K562 (cell line): ENCODE measurements at regions not wholly inside any gene's neighbourhood (a gene's known extent, or its start where the extent isn't known, plus 50 kb on each side); places are given as distances from the start of the nearest gene placed in this dataset.

Source experiments
- ATAC-seq: fragments of 200-7000 bp; cut with Tn5 transposase; 3 replicates; pipeline ENCODE4 v1.9.1; 2020; ENCODE audit warnings: moderate library complexity
- BruUV-seq: library from RNA; stranded (reverse); fragments of 400-500 nt; replicated peaks from 2 replicates; lab custom pipeline; 2021; lab: Mats Ljungman, UMichigan
- CTCF ChIA-PET: fragments of 300-600 bp; formaldehyde crosslinking; extraction: SDS; loops from one replicate; lab custom pipeline; 2021; ENCODE audit warnings: low intra/inter-chr PET ratio; lab: Yijun Ruan, JAX
- POLR2A ChIA-PET: fragments of 300-600, 350-650 bp; sonication (Branson Sonifier 250); formaldehyde crosslinking; extraction: SDS; loops from one replicate; lab custom pipeline; 2021; ENCODE audit warnings: antibody characterized with exemption, inconsistent platforms; lab: Yijun Ruan, JAX
- DNase-seq, 4 experiments: peaks; one replicate each; pipeline versions ENCODE4 v3.0.0 to v3.0.0-alpha.2; 2011 to 2018; ENCODE audit warnings: low spot score in 3 of 4, mixed read lengths in 3 of 4; ENCODE audit errors: extremely low read depth in 1 of 4
- FAIRE-seq: peaks from 2 replicates; lab custom pipeline; 2011; peaks lifted over from hg19 to GRCh38; lab: Jason Lieb, UNC
- H2AFZ ChIP-seq: 2 replicates; pipeline ENCODE4 v1.6.0; 2011; ENCODE audit warnings: low read depth, low read length, control low read depth, inconsistent platforms
- H3K27ac ChIP-seq: fragments of 200-600 bp; 3 replicates; pipeline ENCODE4 v1.8.0; 2011; ENCODE audit warnings: low read depth, mild to moderate bottlenecking, control low read depth, inconsistent platforms, low read length, moderate library complexity, mixed read lengths; ENCODE audit errors: extremely low read depth
- H3K27me3 ChIP-seq, 2 experiments: fragments of 300-600 bp in 1 of 2; 2 replicates in 1 of 2; 3 replicates in 1 of 2; pipeline versions ENCODE4 v1.6.0 to v1.8.0; 2011; ENCODE audit warnings: inconsistent platforms in 2 of 2, low read length in 2 of 2, mild to moderate bottlenecking in 1 of 2, mixed read lengths in 1 of 2, moderate library complexity in 1 of 2; ENCODE audit not compliant: control insufficient read depth in 2 of 2, insufficient read depth in 2 of 2
- H3K36me3 ChIP-seq: fragments of 300-600 bp; 3 replicates; pipeline ENCODE4 v1.8.0; 2011; ENCODE audit warnings: mild to moderate bottlenecking, low read length, inconsistent platforms; ENCODE audit not compliant: control insufficient read depth, insufficient read depth
- H3K4me1 ChIP-seq, 2 experiments: fragments of 200-600 bp in 1 of 2; replicated peaks in 1 of 2; 2 replicates in 1 of 2; 3 replicates in 1 of 2; pipeline versions ENCODE4 v1.5.1 to v1.8.0; 2011; ENCODE audit warnings: inconsistent platforms in 2 of 2, low read length in 2 of 2, mild to moderate bottlenecking in 1 of 2, mixed read lengths in 1 of 2, moderate library complexity in 1 of 2; ENCODE audit not compliant: control insufficient read depth in 2 of 2, insufficient read depth in 2 of 2
- H3K4me2 ChIP-seq: 2 replicates; pipeline ENCODE4 v1.6.1; 2011; ENCODE audit warnings: low read length, control low read depth, inconsistent platforms, mixed read lengths; ENCODE audit not compliant: insufficient read depth
- H3K4me3 ChIP-seq: fragments of 200-600 bp; sonication (generic), shearing (Covaris generic); 2 replicates; pipeline ENCODE4 v1.5.1; 2016; ENCODE audit warnings: control low read depth, inconsistent platforms
- H3K79me2 ChIP-seq: fragments of 200-600 bp; 3 replicates; pipeline ENCODE4 v1.8.0; 2011; ENCODE audit warnings: low read length, inconsistent platforms; ENCODE audit not compliant: control insufficient read depth, insufficient read depth
- H3K9ac ChIP-seq, 2 experiments: 2 replicates each; pipeline versions ENCODE4 v1.6.0 to v1.6.1; 2011; ENCODE audit warnings: low read depth in 2 of 2, low read length in 2 of 2, control low read depth in 1 of 2, inconsistent platforms in 1 of 2, mild to moderate bottlenecking in 1 of 2, mixed read lengths in 1 of 2; ENCODE audit not compliant: insufficient read depth in 1 of 2
- H3K9me1 ChIP-seq: one replicate; pipeline ENCODE4 v1.6.0; 2011; ENCODE audit warnings: inconsistent platforms, mild to moderate bottlenecking, low read length, moderate library complexity; ENCODE audit not compliant: control insufficient read depth, insufficient read depth
- H3K9me3 ChIP-seq: replicated peaks from 2 replicates; pipeline ENCODE4 v1.5.1; 2011; ENCODE audit warnings: low read depth, low read length, inconsistent platforms; ENCODE audit not compliant: control insufficient read depth, insufficient read depth
- H4K20me1 ChIP-seq: replicated peaks from 2 replicates; pipeline ENCODE4 v1.6.1; 2011; ENCODE audit warnings: low read length, inconsistent platforms, mixed read lengths; ENCODE audit not compliant: control insufficient read depth, insufficient read depth
- CCAR2 ChIP-seq: fragments of 200-400 bp; formaldehyde crosslinking; IDR thresholded peaks from 2 replicates; pipeline ENCODE4 v1.6.1; 2017; ENCODE audit warnings: mild to moderate bottlenecking, low read depth, low read length
- CCNT2 ChIP-seq: IDR thresholded peaks from 2 replicates; pipeline ENCODE4 v1.6.1; 2011; ENCODE audit warnings: borderline replicate concordance, low read depth, mild to moderate bottlenecking, moderate library complexity, mixed read lengths, low read length; ENCODE audit not compliant: insufficient read length; ENCODE audit errors: extremely low read depth
- FOXJ3 ChIP-seq: sonication (generic); formaldehyde crosslinking; IDR thresholded peaks from 2 replicates; pipeline ENCODE4 v1.4.0; 2020; ENCODE audit warnings: mild to moderate bottlenecking, missing genetic modification reagents
- FOXP1 ChIP-seq: sonication (generic); formaldehyde crosslinking; IDR thresholded peaks from 2 replicates; pipeline ENCODE4 v1.8.0; 2022; ENCODE audit warnings: mild to moderate bottlenecking, missing genetic modification reagents
- MEIS2 ChIP-seq: fragments of 450-650 bp; IDR thresholded peaks from 2 replicates; pipeline ENCODE4 v1.6.1; 2014; ENCODE audit warnings: mild to moderate bottlenecking; ENCODE audit not compliant: partially characterized antibody
- NCOA4 ChIP-seq: fragments of 450-650 bp; IDR thresholded peaks from 2 replicates; pipeline ENCODE4 v1.6.1; 2018; ENCODE audit warnings: mild to moderate bottlenecking; ENCODE audit not compliant: partially characterized antibody
- PHTF2 ChIP-seq: fragments of 250-450 bp; sonication (Bioruptor Pico); IDR thresholded peaks from 2 replicates; pipeline ENCODE4 v1.5.0; 2021; ENCODE audit warnings: mild to moderate bottlenecking
- POU5F1 ChIP-seq: fragments of 150-350 bp; IDR thresholded peaks from 2 replicates; pipeline ENCODE4 v1.6.1; 2014; ENCODE audit warnings: borderline replicate concordance, low read length, low read depth, mild to moderate bottlenecking; ENCODE audit not compliant: partially characterized antibody
- PTRF ChIP-seq: fragments of 450-650 bp; IDR thresholded peaks from 2 replicates; pipeline ENCODE4 v1.6.1; 2016; ENCODE audit warnings: mild to moderate bottlenecking, missing genetic modification characterization, missing compliant biosample characterization
- SMAD2 ChIP-seq: fragments of 150-350 bp; IDR thresholded peaks from 2 replicates; pipeline ENCODE4 v1.6.1; 2014; ENCODE audit warnings: low read depth, mild to moderate bottlenecking, low read length
- XRCC5 ChIP-seq: fragments of 200-400 bp; formaldehyde crosslinking; IDR thresholded peaks from 2 replicates; pipeline ENCODE4 v1.6.1; 2017; ENCODE audit warnings: low read depth, mild to moderate bottlenecking, low read length
- ZC3H4 ChIP-seq: sonication (generic); formaldehyde crosslinking; IDR thresholded peaks from 2 replicates; pipeline ENCODE4 v1.9.0; 2021; ENCODE audit warnings: missing genetic modification reagents, borderline replicate concordance
- ZNF830 ChIP-seq: fragments of 250-450 bp; sonication (Bioruptor Pico); IDR thresholded peaks from 2 replicates; pipeline ENCODE4 v1.5.0; 2021; ENCODE audit warnings: mild to moderate bottlenecking
- WGBS: fragments of 100-300 bp; shearing (Covaris generic); methylation state at CpG from one replicate; pipeline ENCODE4 v1.1.6; 2016; ENCODE audit warnings: low coverage, mixed read lengths; ENCODE audit not compliant: insufficient coverage; ENCODE audit errors: missing lambda C conversion rate; 5-methylcytosine and 5-hydroxymethylcytosine counted together
- in situ Hi-C: fragments of 300-500 bp; cut with MboI; formaldehyde crosslinking; loops from 4 replicates; pipeline ENCODE4 v1.15.0; 2018; ENCODE audit warnings: inconsistent platforms, mixed read lengths
- intact Hi-C: fragments of 100-400 bp; cut with micrococcal nuclease; formaldehyde crosslinking; loops from 2 replicates; pipeline ENCODE4 v1.14.2; 2022
- TF ChIP-seq, protein P1 (sequence below): fragments of 250-450 bp; sonication (Bioruptor Pico); IDR thresholded peaks from 2 replicates; pipeline ENCODE4 v1.5.0; 2020; ENCODE audit warnings: mild to moderate bottlenecking, borderline replicate concordance
- TF ChIP-seq, protein P2 (sequence below), 2 experiments: fragments of 450-650 bp in 1 of 2; IDR thresholded peaks; 2 replicates each; pipeline ENCODE4 v1.6.1; 2011 to 2017; ENCODE audit warnings: low read depth in 2 of 2, antibody characterized with exemption in 1 of 2, borderline replicate concordance in 1 of 2, low read length in 1 of 2, mild to moderate bottlenecking in 1 of 2, mixed read lengths in 1 of 2; ENCODE audit not compliant: control insufficient read depth in 1 of 2

DNA sequence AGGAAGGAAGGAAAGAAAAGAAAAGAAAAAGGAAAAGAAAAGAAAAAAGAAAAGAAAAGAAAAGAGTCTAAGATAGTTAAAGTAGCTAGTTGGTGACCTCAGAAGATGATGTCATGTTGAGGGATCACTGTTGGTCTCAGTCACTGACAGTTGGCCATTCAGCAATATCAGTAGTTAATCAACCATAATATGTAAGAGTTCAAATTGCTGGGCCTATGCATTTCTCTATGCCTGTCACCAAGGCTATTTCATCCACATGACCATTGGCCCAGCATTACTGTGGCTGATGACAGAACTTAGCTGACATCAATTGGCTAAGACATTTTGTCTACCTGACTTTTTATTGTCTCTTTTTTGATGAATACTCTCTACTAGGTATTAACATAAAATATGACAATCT lies 435.5 kb upstream of the CRIM1 start (continued):
- TF ChIP-seq ZNF830 (CRISPR knock-in tag) = no peak
- no peak for TF ChIP-seq POU5F1
- TF ChIP-seq, protein P1, sequence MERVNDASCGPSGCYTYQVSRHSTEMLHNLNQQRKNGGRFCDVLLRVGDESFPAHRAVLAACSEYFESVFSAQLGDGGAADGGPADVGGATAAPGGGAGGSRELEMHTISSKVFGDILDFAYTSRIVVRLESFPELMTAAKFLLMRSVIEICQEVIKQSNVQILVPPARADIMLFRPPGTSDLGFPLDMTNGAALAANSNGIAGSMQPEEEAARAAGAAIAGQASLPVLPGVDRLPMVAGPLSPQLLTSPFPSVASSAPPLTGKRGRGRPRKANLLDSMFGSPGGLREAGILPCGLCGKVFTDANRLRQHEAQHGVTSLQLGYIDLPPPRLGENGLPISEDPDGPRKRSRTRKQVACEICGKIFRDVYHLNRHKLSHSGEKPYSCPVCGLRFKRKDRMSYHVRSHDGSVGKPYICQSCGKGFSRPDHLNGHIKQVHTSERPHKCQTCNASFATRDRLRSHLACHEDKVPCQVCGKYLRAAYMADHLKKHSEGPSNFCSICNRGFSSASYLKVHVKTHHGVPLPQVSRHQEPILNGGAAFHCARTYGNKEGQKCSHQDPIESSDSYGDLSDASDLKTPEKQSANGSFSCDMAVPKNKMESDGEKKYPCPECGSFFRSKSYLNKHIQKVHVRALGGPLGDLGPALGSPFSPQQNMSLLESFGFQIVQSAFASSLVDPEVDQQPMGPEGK (CRISPR knock-in tag) = no peak
- no peak for TF ChIP-seq CCNT2
- no peak for TF ChIP-seq FOXP1
- TF ChIP-seq MEIS2 = no peak

DNA sequence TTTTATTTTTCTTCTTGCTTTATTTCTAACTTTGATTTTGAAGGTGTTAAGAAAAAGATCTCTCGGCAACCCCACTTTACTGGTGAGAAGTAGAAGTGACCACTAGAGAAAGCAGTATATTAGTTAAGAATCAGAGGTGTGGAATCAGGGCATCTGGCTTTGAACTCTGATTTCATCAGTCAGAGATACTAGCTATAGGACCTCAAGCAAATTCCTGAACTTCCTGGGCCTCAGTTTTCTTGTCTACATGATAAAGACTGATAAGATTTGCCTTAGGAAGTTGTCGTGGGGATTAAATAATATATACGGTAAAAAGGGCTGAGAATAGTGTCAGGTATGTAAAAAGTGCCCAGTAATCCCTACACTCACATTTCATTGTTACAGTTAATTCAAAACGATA lies 440.3 kb upstream of the CRIM1 start:
- no peak for ATAC-seq
- CTCF ChIA-PET = no interaction called here
- Histone ChIP-seq H3K4me1 (no peaks in the 10 kb centered on the region), H2AFZ (no peak overlapping the region), H4K20me1 (no peaks in the 10 kb centered on the region), H3K9me1 (no peaks in the 10 kb centered on the region), H3K9ac (no peak overlapping the region), H3K4me2 (no peak overlapping the region), H3K27ac (no peak overlapping the region), H3K79me2 (no peaks in the 10 kb centered on the region), H3K9me3 (no peaks in the 10 kb centered on the region), H3K4me3 (no peak overlapping the region), H3K27me3 (no peaks in the 10 kb centered on the region), H3K36me3 (no peaks in the 10 kb centered on the region)
- POLR2A ChIA-PET = no interaction called here
- DNase-seq = no peak
- intact Hi-C loops = no loop called here
- BruUV-seq = no TSS peak
- in situ Hi-C loops = no loop called here
- FAIRE-seq = no peak
- 2% methylated on average over 4 of the region's 4 CpGs for WGBS
- TF ChIP-seq SMAD2 (no peak), PTRF (tag) (no peak), FOXJ3 (no peak), NCOA4 (no peak), ZC3H4 (CRISPR knock-in tag) (no peak), CCAR2 (no peak), PHTF2 (no peak), XRCC5 (no peak)
- TF ChIP-seq, protein P2, sequence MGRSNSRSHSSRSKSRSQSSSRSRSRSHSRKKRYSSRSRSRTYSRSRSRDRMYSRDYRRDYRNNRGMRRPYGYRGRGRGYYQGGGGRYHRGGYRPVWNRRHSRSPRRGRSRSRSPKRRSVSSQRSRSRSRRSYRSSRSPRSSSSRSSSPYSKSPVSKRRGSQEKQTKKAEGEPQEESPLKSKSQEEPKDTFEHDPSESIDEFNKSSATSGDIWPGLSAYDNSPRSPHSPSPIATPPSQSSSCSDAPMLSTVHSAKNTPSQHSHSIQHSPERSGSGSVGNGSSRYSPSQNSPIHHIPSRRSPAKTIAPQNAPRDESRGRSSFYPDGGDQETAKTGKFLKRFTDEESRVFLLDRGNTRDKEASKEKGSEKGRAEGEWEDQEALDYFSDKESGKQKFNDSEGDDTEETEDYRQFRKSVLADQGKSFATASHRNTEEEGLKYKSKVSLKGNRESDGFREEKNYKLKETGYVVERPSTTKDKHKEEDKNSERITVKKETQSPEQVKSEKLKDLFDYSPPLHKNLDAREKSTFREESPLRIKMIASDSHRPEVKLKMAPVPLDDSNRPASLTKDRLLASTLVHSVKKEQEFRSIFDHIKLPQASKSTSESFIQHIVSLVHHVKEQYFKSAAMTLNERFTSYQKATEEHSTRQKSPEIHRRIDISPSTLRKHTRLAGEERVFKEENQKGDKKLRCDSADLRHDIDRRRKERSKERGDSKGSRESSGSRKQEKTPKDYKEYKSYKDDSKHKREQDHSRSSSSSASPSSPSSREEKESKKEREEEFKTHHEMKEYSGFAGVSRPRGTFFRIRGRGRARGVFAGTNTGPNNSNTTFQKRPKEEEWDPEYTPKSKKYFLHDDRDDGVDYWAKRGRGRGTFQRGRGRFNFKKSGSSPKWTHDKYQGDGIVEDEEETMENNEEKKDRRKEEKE (IDR thresholded peaks at IDR 0.05; ENCODE audit: borderline replicate concordance in 1 of 2, control insufficient read depth in 1 of 2, low read depth in 2 of 2, low read length in 1 of 2) = no peak
